K562 (cell line): ENCODE measurements at regions not wholly inside any gene's neighbourhood (a gene's known extent, or its start where the extent isn't known, plus 50 kb on each side); places are given as distances from the start of the nearest gene placed in this dataset.

Source experiments
- ATAC-seq: fragments of 200-7000 bp; cut with Tn5 transposase; 3 replicates; pipeline ENCODE4 v1.9.1; 2020; ENCODE audit warnings: moderate library complexity
- BruUV-seq: library from RNA; stranded (reverse); fragments of 400-500 nt; replicated peaks from 2 replicates; lab custom pipeline; 2021; lab: Mats Ljungman, UMichigan
- CTCF ChIA-PET: fragments of 300-600 bp; formaldehyde crosslinking; extraction: SDS; loops from one replicate; lab custom pipeline; 2021; ENCODE audit warnings: low intra/inter-chr PET ratio; lab: Yijun Ruan, JAX
- POLR2A ChIA-PET: fragments of 300-600, 350-650 bp; sonication (Branson Sonifier 250); formaldehyde crosslinking; extraction: SDS; loops from one replicate; lab custom pipeline; 2021; ENCODE audit warnings: antibody characterized with exemption, inconsistent platforms; lab: Yijun Ruan, JAX
- DNase-seq, 4 experiments: peaks; one replicate each; pipeline versions ENCODE4 v3.0.0 to v3.0.0-alpha.2; 2011 to 2018; ENCODE audit warnings: low spot score in 3 of 4, mixed read lengths in 3 of 4; ENCODE audit errors: extremely low read depth in 1 of 4
- FAIRE-seq: peaks from 2 replicates; lab custom pipeline; 2011; peaks lifted over from hg19 to GRCh38; lab: Jason Lieb, UNC
- H2AFZ ChIP-seq: 2 replicates; pipeline ENCODE4 v1.6.0; 2011; ENCODE audit warnings: low read depth, low read length, control low read depth, inconsistent platforms
- H3K27ac ChIP-seq: fragments of 200-600 bp; 3 replicates; pipeline ENCODE4 v1.8.0; 2011; ENCODE audit warnings: low read depth, mild to moderate bottlenecking, control low read depth, inconsistent platforms, low read length, moderate library complexity, mixed read lengths; ENCODE audit errors: extremely low read depth
- H3K27me3 ChIP-seq, 2 experiments: fragments of 300-600 bp in 1 of 2; 2 replicates in 1 of 2; 3 replicates in 1 of 2; pipeline versions ENCODE4 v1.6.0 to v1.8.0; 2011; ENCODE audit warnings: inconsistent platforms in 2 of 2, low read length in 2 of 2, mild to moderate bottlenecking in 1 of 2, mixed read lengths in 1 of 2, moderate library complexity in 1 of 2; ENCODE audit not compliant: control insufficient read depth in 2 of 2, insufficient read depth in 2 of 2
- H3K36me3 ChIP-seq: fragments of 300-600 bp; 3 replicates; pipeline ENCODE4 v1.8.0; 2011; ENCODE audit warnings: mild to moderate bottlenecking, low read length, inconsistent platforms; ENCODE audit not compliant: control insufficient read depth, insufficient read depth
- H3K4me1 ChIP-seq, 2 experiments: fragments of 200-600 bp in 1 of 2; replicated peaks in 1 of 2; 2 replicates in 1 of 2; 3 replicates in 1 of 2; pipeline versions ENCODE4 v1.5.1 to v1.8.0; 2011; ENCODE audit warnings: inconsistent platforms in 2 of 2, low read length in 2 of 2, mild to moderate bottlenecking in 1 of 2, mixed read lengths in 1 of 2, moderate library complexity in 1 of 2; ENCODE audit not compliant: control insufficient read depth in 2 of 2, insufficient read depth in 2 of 2
- H3K4me2 ChIP-seq: 2 replicates; pipeline ENCODE4 v1.6.1; 2011; ENCODE audit warnings: low read length, control low read depth, inconsistent platforms, mixed read lengths; ENCODE audit not compliant: insufficient read depth
- H3K4me3 ChIP-seq: fragments of 200-600 bp; sonication (generic), shearing (Covaris generic); 2 replicates; pipeline ENCODE4 v1.5.1; 2016; ENCODE audit warnings: control low read depth, inconsistent platforms
- H3K79me2 ChIP-seq: fragments of 200-600 bp; 3 replicates; pipeline ENCODE4 v1.8.0; 2011; ENCODE audit warnings: low read length, inconsistent platforms; ENCODE audit not compliant: control insufficient read depth, insufficient read depth
- H3K9ac ChIP-seq, 2 experiments: 2 replicates each; pipeline versions ENCODE4 v1.6.0 to v1.6.1; 2011; ENCODE audit warnings: low read depth in 2 of 2, low read length in 2 of 2, control low read depth in 1 of 2, inconsistent platforms in 1 of 2, mild to moderate bottlenecking in 1 of 2, mixed read lengths in 1 of 2; ENCODE audit not compliant: insufficient read depth in 1 of 2
- H3K9me1 ChIP-seq: one replicate; pipeline ENCODE4 v1.6.0; 2011; ENCODE audit warnings: inconsistent platforms, mild to moderate bottlenecking, low read length, moderate library complexity; ENCODE audit not compliant: control insufficient read depth, insufficient read depth
- H3K9me3 ChIP-seq: replicated peaks from 2 replicates; pipeline ENCODE4 v1.5.1; 2011; ENCODE audit warnings: low read depth, low read length, inconsistent platforms; ENCODE audit not compliant: control insufficient read depth, insufficient read depth
- H4K20me1 ChIP-seq: replicated peaks from 2 replicates; pipeline ENCODE4 v1.6.1; 2011; ENCODE audit warnings: low read length, inconsistent platforms, mixed read lengths; ENCODE audit not compliant: control insufficient read depth, insufficient read depth
- BCL6 ChIP-seq: fragments of 250-450 bp; sonication (Bioruptor Pico); IDR thresholded peaks from 2 replicates; pipeline ENCODE4 v1.4.0; 2020
- CHD4 ChIP-seq: fragments of 200-600 bp; sonication (generic); IDR thresholded peaks from 3 replicates; pipeline ENCODE4 v1.6.1; 2012; ENCODE audit warnings: low read depth, mild to moderate bottlenecking, mixed read lengths, low read length, inconsistent platforms; ENCODE audit not compliant: insufficient read depth, insufficient replicate concordance, poor library complexity, severe bottlenecking
- CREB1 ChIP-seq, 2 experiments: sonication (generic) in 1 of 2; formaldehyde crosslinking in 1 of 2; IDR thresholded peaks; 2 replicates each; pipeline versions ENCODE4 v1.6.1 to v1.8.0; 2012 to 2022; ENCODE audit warnings: inconsistent platforms in 1 of 2, mild to moderate bottlenecking in 1 of 2, missing genetic modification reagents in 1 of 2, moderate library complexity in 1 of 2
- CTCF ChIP-seq, 3 experiments: IDR thresholded peaks in 2 of 3; conservative IDR thresholded peaks in 1 of 3; 2 replicates each; pipeline ENCODE4 v1.5.1; 2011 to 2012; ENCODE audit warnings: low read length in 3 of 3, mild to moderate bottlenecking in 3 of 3, control low read depth in 2 of 3, improper control_type of control experiment in 1 of 3, inconsistent platforms in 1 of 3, low read depth in 1 of 3, mixed read lengths in 1 of 3, moderate library complexity in 1 of 3; ENCODE audit not compliant: insufficient read depth in 2 of 3
- NFATC3 ChIP-seq: fragments of 450-650 bp; IDR thresholded peaks from 2 replicates; pipeline ENCODE4 v1.6.1; 2017; ENCODE audit warnings: mild to moderate bottlenecking
- PREB ChIP-seq: sonication (generic); formaldehyde crosslinking; IDR thresholded peaks from 2 replicates; pipeline ENCODE4 v1.8.1; 2023; ENCODE audit warnings: mild to moderate bottlenecking, missing genetic modification reagents
- RHOXF2B ChIP-seq: fragments of 250-450 bp; sonication (Bioruptor Pico); conservative IDR thresholded peaks from 2 replicates; pipeline ENCODE4 v1.5.1; 2021
- TRIM24 ChIP-seq, 2 experiments: fragments of 450-650 bp; IDR thresholded peaks; 2 replicates each; pipeline ENCODE4 v1.6.1; 2016
- ZEB2 ChIP-seq: fragments of 450-650 bp; IDR thresholded peaks from 2 replicates; pipeline ENCODE4 v1.6.1; 2016
- WGBS: fragments of 100-300 bp; shearing (Covaris generic); methylation state at CpG from one replicate; pipeline ENCODE4 v1.1.6; 2016; ENCODE audit warnings: low coverage, mixed read lengths; ENCODE audit not compliant: insufficient coverage; ENCODE audit errors: missing lambda C conversion rate; 5-methylcytosine and 5-hydroxymethylcytosine counted together
- in situ Hi-C: fragments of 300-500 bp; cut with MboI; formaldehyde crosslinking; loops from 4 replicates; pipeline ENCODE4 v1.15.0; 2018; ENCODE audit warnings: inconsistent platforms, mixed read lengths
- intact Hi-C: fragments of 100-400 bp; cut with micrococcal nuclease; formaldehyde crosslinking; loops from 2 replicates; pipeline ENCODE4 v1.14.2; 2022
- TF ChIP-seq, protein P1 (sequence below), 2 experiments: fragments of 150-350 bp in 1 of 2; IDR thresholded peaks; 2 replicates each; pipeline ENCODE4 v1.6.1; 2012 to 2016; ENCODE audit warnings: low read depth in 2 of 2, low read length in 2 of 2, mild to moderate bottlenecking in 1 of 2, moderate library complexity in 1 of 2

DNA sequence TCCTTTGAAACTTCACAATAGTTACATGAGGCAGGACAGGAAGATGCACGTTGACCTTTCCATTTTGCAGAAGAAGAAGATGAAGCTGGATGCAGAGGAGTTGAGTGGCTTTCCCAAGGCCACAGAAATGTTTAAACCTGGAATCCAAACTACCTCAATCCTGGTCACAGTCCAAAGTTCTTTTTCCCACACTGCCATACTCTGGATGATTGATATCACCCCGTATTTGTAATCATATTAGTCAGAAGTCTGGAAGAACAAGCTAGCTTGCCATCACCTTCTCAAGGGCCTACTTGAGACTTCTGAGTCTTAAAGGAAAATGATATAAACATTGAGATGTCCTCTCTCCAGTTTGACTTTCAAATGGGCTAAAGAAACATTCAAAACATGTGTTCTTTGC, 190.1 kb downstream of the LNPK start:
- Histone ChIP-seq H2AFZ (no peak overlapping the region), H3K79me2 (no peaks in the 10 kb centered on the region), H3K27me3 (no peaks in the 10 kb centered on the region; a peak in 2 of 5 replicates), H3K9ac (no peak overlapping the region), H3K4me2 (no peak overlapping the region), H3K9me3 (no peaks in the 10 kb centered on the region), H3K36me3 (no peaks in the 10 kb centered on the region), H3K4me3 (no peak overlapping the region), H3K27ac (no peak overlapping the region), H4K20me1 (no peaks in the 10 kb centered on the region), H3K4me1 (no peaks in the 10 kb centered on the region; a peak in 1 of 5 replicates), H3K9me1 (no peaks in the 10 kb centered on the region)
- 0% methylated on average over 2 of the region's 2 CpGs for WGBS
- in situ Hi-C loops, result no loop called here
- ATAC-seq (no peak), FAIRE-seq (no peak), DNase-seq (no peak)
- no TSS peak for BruUV-seq
- ChIA-PET POLR2A (interaction anchor here (0.7 to 0.8 kb wide), 2 partner anchors 10 to 1388 kb away, joined by 3 to 4 read pairs; no protein-coding TSS in a partner anchor), CTCF (interaction anchor here (1.1 kb wide), 1 partner anchor 14 kb away, joined by 3 read pairs; no protein-coding TSS in a partner anchor)
- intact Hi-C loops, result no loop called here
- TF ChIP-seq, protein P1, sequence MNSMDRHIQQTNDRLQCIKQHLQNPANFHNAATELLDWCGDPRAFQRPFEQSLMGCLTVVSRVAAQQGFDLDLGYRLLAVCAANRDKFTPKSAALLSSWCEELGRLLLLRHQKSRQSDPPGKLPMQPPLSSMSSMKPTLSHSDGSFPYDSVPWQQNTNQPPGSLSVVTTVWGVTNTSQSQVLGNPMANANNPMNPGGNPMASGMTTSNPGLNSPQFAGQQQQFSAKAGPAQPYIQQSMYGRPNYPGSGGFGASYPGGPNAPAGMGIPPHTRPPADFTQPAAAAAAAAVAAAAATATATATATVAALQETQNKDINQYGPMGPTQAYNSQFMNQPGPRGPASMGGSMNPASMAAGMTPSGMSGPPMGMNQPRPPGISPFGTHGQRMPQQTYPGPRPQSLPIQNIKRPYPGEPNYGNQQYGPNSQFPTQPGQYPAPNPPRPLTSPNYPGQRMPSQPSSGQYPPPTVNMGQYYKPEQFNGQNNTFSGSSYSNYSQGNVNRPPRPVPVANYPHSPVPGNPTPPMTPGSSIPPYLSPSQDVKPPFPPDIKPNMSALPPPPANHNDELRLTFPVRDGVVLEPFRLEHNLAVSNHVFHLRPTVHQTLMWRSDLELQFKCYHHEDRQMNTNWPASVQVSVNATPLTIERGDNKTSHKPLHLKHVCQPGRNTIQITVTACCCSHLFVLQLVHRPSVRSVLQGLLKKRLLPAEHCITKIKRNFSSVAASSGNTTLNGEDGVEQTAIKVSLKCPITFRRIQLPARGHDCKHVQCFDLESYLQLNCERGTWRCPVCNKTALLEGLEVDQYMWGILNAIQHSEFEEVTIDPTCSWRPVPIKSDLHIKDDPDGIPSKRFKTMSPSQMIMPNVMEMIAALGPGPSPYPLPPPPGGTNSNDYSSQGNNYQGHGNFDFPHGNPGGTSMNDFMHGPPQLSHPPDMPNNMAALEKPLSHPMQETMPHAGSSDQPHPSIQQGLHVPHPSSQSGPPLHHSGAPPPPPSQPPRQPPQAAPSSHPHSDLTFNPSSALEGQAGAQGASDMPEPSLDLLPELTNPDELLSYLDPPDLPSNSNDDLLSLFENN (IDR thresholded peaks at IDR 0.05; ENCODE audit: low read depth in 2 of 2, low read length in 2 of 2), result no peak
- TF ChIP-seq CHD4, result no peak
- no peak for TF ChIP-seq ZEB2
- TF ChIP-seq NFATC3, result no peak
- no peak for TF ChIP-seq CREB1 (IDR thresholded peaks at IDR 0.05)
- no peak for TF ChIP-seq CREB1 (CRISPR knock-in tag; IDR thresholded peaks at IDR 0.05)
- no peak for TF ChIP-seq CTCF (IDR thresholded peaks at IDR 0.05 in 2 of 3, conservative IDR thresholded peaks at IDR 0.05 in 1 of 3; ENCODE audit: insufficient read depth in 2 of 3, low read depth in 1 of 3, low read length in 3 of 3)
- TF ChIP-seq BCL6 (CRISPR knock-in tag), result no peak
- no peak for TF ChIP-seq RHOXF2B (CRISPR knock-in tag)
- no peak for TF ChIP-seq PREB (CRISPR knock-in tag)
- TF ChIP-seq TRIM24 (IDR thresholded peaks at IDR 0.05), result no peak
